Right renal cortex interstitium (tissue), 3 donors: ENCODE measurements at regions not wholly inside any gene's neighbourhood (a gene's known extent, or its start where the extent isn't known, plus 50 kb on each side); places are given as distances from the start of the nearest gene placed in this dataset.

Experiments used
- DNase-seq, 3 donors: peaks; one replicate each; pipeline ENCODE4 v3.0.0-alpha.2; 2013; ENCODE audit warnings: low read depth in 3 of 3, low spot score in 2 of 3

DNA sequence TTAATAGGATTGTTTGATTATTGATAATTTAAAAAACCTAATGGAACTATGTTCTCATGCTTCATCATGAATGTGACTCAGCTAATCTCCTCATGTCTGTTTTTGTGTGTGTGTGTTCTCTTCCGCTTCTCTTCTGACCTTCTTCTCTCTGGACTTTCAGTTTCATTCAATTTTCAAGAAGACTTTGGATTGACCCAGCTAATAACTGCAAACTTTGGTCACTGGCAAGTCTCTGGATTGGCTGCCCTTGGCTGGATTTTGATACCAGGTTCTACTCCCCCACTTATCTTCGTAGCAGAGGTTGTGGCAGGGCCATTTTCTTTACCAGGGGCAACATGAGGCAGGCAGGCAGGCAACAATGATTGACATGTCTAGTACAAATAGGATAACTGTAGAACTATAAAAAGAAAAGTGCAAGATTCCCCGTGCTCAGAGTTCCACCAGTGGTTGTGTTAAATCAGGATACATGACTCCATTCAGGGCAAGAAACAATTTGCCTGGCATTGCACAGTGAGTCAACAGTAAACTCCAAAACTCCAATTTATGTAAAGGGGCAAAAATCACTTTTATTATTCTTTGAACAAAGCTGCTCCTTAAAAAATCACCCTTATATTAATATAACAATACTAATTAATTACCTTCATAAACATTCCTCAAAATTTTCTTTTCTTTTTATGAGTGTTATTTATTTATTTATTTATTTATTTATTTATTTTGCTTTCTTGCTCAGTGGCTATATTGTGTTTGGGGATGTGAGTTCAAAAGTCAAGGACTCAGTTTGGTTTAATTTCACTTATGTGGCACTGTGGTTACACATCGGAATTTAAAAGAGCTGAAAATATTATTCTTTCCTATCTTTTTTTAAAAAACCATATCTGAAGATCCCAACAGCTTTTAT lies 167.6 kb downstream of the RND3 start:
- no peak for DNase-seq

DNA sequence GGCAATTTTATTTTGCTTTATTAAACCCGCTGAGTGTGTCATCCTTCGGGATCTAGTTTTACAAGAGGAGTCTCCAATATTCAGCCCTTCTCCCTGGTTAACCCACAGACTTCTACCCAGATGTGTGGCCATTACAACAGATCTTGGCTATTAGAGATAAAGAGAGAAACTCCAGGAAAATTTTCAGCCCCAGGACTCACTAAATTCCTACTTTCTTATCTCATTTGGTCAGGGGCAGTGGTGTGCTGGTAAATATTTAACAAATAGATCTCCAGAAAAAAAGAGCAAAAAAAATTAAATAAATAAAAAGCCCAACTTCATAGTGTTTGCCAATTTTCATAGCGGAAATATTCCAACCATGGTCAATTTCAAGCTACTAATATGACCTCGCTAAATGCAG lies 168.4 kb downstream of the RND3 start:
- DNase-seq = no peak

DNA sequence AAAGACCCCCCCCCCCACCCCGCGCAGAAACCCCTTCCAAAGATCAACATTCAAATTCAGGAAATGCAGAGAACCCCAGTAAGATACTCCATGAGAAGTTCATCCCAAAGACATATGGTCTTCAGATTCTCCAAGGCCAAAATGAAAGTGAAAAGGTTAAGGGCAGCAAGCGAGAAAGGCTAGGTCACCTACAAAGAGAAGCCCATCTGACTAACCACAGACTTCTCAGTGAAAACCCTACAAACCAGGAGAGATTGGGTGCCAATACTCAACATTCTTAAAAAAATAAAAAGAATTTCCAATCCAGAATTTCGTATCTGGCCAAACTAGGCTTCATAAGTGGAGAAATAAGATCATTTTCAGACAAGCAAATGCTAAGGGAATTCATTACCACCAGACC lies 175.2 kb downstream of the RND3 start:
- DNase-seq = no peak

DNA sequence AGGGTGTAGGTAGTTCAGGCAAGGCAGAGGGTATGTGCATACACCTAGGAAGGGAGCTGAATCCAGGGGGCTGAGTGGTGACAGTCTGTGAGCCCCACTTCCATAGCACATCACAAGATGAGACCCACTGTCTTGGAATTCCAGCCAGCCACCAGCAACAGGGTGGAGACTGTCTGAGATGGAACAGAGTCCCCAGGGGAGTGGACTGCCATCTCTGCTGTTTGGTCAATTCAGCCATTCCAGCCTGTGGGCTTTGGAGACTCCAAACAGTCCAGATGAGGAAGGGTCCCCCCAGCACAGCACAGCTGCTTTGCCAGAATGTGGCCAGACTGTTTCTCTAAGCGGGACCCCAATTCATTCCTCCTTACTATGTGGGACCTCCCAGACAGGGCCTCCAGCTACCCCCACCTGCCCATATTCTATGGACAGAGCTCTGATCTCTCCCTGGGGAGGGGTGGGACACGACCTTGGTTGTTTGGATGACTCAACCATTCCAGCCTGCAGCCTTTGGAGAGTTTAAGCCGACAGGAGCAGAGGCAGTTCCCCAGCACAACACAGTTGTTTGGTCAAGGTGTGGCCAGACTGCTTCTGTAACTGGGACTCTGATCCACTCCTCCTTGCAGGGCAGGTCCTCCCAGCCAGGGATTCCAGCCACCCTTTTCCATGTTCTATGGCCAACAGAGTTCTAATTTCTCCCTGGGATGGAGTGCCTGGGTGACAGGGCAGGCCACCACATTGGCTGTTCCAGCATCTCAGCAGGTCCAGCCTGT lies 178.0 kb downstream of the RND3 start:
- no peak for DNase-seq

DNA sequence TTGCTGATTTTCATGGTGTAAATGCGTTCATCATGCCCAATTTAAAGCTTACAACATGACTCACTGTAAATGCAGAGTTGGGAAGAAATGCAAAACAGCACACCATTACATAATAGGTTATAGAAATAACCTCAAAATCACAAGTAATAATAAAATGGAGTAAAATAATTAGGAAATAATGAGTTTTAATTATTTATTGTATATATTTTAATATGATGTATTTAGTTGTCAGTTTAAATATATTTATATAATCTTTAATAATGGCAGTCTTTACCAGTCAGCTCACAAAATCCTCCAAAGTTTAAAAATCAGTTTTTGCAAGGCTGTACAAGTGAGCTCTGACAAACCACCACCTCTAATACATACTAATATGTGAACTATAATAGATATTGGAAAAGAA lies 180.2 kb downstream of the RND3 start:
- DNase-seq = no peak

DNA sequence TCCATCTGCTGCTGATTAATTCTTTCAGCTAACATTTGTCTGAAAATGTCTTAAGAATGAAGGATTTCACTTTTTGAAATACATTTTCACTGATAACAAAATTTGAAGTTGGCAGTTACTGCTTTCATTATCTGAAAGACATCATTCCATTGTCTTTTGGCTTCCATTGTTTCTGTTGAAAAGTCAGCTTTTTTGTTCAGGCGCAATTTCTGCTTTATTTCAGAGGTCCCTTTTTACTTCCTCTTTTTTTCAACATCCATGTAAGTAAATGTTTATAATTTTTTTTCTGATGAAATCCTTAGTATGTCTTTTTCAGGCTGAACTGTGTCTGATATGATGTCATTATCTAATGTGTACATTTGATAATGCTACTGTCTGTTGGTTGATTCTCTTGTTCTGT lies 184.2 kb downstream of the RND3 start:
- no peak for DNase-seq

DNA sequence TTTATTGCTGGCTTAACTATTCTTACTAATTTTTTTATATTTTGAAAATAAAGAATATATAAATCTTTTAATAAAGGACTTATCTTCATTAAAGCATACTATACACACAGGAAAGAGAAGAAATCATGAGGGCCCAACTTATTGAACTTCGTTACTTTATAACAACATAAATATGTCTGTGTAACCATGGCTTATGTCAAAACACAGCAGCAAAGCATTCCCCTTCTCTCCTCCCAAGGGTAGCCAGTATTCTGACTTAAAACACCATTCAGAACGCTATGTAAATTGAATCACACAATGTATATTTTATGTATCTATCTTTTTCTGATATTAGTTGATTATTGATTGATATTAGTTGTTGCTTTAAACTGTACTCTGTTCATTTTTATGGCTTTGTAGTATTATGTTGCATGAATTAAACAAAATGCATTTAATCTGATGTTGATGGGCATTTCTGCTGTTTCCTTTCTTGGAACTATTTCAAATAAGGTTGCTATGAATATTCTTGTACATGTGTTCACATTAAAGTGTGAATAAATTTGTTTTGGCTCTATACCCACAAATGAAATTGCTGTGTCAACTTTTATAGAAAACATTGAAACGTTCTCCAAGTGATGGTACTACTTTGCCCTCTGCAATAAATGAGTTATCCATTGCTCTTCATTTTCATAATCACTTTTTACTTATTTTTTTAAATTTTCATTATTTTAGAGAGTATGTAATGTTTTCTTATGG lies 188.7 kb downstream of the RND3 start:
- no peak for DNase-seq

DNA sequence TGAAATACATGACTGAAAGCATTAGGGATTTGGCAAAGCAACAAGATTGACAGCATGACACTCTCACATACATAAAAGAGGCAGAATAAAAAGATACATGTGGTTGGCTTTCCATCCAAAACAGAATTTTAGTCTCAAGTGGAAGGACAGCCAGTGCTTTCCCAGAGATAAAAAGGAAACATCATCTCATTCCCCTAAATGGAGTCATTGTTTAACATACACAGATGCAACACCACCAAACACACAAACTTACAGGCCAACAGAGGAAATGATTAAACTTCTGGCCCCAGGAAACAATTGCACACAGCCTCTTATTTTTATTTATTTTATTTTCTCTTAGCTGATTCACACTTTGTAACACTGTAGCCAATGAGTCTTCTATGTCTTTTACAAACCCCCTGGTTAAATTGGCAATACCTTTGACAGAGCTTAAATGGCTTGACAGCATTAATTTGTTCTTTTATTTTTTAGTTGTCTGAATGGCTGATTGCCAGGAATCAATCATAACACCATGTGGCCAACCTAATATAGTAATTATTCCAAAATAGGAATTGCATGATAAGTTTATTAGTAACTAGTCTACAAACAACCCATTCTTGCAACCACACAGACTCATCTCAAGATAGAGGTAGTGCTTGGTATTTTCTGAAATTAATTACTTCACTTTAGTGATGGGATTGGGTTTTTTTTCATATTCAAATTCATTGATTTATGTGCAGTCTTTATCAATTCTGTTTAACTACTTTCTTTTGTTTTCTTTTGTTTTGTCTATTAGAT lies 190.5 kb downstream of the RND3 start:
- no peak for DNase-seq

DNA sequence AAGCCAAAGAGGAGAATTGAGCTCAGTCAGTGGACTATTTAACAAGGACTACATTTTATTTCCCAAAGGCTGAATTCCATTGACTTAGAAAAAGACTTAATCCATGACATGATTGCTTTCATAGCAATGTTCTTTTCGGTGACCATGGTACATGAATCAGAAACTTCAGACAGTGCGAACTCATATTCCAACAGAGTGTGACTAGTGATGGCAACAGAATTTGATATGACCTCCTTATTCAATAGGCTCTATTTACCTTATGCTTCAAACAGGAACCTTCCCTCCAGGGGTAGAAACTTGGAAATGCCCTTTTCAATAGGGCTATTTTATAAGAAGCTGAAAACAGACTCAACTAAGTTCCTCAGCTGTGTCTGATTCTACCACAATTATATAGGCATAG lies 191.9 kb downstream of the RND3 start:
- DNase-seq = no peak

DNA sequence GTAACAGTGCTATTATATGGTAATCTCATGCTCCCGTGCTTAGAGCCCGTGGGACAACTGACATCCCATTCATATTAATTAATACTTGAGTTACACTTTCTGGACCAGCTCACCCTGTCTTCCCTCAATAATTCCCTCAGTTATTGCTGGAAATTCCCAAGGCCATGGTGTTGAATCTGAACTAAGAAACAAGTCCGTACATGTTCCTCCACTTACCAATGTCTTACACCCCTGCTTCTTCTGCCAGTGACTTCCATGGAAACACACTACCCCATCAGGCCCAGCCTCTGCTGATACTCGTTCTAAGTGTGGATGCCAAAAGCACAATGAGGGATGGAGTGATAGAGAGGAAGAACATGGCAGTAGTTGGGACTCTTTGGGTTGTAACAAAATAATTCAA lies 193.7 kb downstream of the RND3 start:
- no peak for DNase-seq

DNA sequence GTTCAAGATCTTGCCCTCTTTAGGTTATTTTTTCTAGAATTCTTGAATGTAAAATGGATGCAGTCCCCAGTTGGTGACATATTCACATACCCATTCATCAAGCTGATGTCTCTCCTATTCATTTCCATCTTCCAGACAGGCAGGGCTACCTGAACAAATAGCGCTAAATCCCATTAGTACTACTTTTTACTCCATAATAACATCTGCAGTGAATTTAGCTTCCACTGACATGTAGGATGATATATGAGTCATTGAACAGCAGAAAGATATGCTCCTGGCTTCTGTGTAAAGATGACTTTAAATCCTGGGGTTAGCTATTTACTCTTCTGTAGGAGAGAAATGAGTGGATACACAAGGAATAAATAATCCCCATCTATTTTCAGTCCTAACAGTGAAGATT lies 194.7 kb downstream of the RND3 start:
- no peak for DNase-seq

DNA sequence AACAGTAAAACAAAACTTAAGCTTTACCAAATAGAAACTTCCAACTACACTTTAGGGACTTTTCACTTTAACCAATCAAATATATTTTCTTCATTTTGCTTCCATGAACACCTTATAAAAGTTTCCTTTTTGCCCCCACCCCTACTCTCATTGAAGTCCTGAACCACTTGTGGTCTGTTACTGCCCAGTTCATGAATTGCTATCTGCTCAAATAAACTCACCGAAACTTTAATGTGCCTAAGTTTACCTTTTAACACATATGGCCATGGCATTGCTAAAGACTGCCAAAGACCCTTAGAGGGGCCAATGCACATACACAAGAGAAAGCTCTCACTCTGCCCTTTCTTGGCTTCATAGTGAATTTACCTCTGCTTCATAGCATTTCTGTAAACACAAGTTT lies 195.3 kb downstream of the RND3 start:
- no peak for DNase-seq

DNA sequence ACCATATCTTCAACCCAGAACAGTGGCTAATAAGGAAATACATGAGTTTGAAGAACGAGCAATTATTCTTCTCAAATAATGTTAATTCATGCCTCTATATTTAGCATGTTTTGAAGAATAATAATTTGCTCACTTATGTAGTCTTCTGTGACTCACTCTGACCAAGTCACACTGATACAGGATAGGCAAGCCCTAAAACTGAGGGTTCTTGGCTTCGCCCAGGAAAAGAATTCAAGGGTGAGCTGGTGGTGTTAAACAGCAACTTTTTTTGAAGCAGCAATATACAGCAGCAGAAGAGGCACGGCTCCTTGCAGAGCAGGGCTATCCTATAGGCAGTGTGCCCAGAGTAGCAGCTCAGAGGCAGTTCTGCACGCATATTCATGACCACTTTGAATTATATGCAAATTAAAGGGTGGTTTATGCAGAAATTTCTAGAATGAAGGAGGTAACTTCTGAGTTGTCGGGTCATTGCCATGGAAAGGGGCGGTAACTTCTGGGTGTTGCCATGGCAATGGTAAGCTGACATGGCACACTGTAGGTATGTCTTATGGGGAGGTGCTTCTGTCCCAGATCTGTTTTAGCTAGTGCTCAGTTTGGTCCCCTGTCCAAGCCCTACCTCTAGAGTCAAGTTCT lies 200.6 kb downstream of the RND3 start:
- no peak for DNase-seq

DNA sequence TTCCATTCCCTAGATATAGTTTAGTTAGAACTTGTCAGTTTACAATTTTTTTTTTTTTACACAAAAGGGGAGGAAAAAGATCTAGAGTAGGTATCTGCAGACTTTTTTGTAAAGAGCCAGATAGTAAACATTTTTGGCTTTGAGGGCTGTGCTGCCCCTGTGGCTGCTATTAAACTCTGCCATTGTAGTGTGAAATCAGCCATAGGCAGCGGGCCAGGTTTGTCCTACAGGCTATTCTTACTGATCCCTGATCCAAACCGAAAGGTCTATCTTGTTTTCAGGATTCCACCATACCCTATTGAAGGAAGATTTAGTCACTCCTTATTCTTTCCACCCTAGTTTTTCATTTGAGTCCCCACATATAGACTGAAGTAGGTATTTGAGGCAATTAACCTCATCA lies 203.4 kb downstream of the RND3 start:
- no peak for DNase-seq

DNA sequence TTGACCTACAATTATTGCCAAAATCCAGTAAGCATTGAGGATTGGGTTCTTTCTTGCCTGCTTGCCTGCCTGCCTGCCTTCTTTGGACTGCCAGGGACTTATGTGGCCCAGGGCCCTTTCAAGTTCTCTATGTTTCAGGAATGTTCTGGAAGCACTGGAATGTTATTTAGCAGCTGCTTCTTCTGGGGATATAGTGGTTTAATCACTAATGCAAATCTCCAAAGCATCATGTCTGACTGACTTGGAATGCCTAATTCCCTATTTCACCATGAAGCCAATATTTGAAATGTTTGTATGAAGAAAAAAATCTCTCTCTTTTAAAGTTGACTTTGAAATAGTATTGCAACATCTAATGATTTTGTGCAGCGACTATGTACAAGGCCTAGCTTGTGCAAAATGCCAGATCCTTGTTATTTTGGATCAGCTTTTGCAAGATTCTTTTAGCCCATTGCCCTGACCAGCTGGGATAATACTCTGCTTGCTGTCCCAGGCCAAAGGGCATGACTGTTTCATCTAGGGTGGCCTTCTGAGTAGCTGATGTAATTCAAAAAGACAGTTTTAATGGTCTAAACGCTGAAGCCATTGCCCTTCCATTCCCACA lies 204.6 kb downstream of the RND3 start:
- no peak for DNase-seq

DNA sequence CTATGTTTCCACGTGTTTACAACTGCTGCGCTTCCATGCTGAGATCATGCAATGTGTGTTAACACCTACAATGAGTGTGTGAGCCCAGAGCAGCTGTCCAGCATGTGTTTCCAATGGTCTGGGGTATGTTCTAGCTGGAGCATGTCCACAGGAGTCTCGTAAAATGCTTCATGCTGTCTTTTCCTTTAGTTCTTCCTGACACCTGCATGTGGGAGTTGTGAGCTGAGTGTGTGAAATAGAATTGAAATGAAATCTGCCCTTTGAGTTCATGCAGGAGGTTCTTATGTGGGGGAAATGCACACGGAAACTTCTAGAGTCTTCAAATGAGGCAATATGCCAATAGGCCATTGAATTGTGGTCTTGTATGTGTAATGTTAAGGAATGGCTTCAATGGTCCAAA lies 205.1 kb downstream of the RND3 start:
- DNase-seq = no peak

DNA sequence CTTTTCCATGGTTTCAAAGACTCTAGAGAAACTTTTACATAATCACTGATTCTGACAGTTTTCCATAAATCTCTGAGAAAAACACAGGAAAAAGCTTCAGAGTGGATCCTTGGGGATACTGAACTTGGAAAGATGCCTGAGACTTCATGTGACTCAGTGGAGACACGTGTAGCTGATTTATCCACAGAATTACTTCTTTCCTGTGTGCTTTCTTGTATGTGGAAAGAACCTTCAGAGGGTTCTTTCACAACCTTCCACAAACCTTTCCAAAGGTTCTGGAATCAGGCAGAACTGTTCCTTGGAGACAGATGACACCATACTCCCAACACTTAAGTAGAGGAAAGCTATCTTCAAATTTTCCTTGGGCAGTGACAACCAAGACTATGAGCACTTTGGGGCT lies 207.2 kb downstream of the RND3 start:
- DNase-seq = no peak

DNA sequence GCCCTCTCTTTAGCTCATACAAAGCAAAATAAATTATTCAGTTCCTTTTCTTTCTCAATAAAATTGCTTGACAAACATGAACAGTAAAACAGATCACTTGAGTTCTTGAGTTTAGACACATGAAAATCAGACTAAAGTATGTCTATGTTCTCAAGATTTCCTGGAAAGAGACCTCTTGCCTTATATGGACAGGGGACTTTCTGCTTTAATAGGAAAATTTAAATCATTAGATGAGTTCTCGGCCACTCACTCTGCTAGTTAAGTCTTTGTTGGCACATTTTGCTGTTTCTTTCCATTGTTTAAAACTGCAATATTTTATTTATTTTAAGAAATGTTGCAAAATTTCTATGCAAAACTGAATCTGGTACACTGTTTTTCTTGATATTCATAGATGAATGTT lies 207.8 kb downstream of the RND3 start:
- no peak for DNase-seq

DNA sequence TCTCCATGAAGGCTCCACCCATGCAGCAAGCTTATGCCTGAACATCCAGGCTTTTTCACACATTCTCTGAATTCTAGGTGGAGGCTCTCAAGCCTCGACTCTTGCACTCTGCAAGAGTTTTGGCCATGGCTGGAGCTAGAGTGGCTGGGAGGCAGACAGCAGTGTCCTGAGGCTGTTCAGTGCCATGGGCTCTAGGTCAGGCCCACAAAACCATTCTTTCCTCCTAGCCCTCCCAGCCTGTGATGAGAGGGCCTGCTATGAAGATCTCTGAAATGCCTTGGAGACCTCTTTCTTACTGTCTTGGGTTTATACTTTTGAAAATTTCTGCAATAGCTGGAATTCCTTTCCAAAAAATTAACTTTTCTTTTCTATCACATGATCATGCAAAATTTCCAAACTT lies 210.7 kb downstream of the RND3 start:
- no peak for DNase-seq

DNA sequence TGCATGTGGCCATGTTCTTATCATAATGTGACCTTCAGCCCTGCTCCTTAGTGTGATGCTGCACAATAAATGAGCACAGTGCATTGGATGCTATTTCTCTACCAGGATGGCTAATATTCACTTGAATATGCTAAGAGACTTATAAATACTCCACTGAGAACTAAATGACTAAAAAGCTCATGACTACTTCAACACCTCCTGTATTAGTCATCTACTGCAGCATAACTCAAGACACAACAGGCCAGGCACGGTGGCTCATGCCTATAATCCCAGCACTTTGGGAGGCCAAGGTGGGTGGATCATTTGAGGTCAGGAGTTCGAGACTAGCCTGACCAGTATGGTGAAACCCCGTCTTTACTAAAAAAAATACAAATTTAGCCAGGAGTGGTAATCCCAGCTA lies 213.4 kb downstream of the RND3 start:
- DNase-seq = no peak
